H1 (cell line): ENCODE measurements at regions not wholly inside any gene's neighbourhood (a gene's known extent, or its start where the extent isn't known, plus 50 kb on each side); places are given as distances from the start of the nearest gene placed in this dataset.

ENCODE experiments used
- EP300 ChIP-seq, 2 experiments: IDR thresholded peaks; 1 replicate in 1 of 2; 2 replicates in 1 of 2; pipeline ENCODE4 v1.6.1; 2011 to 2012; ENCODE audit warnings: low read depth in 2 of 2, low read length in 2 of 2, mild to moderate bottlenecking in 2 of 2, borderline replicate concordance in 1 of 2, inconsistent platforms in 1 of 2, moderate library complexity in 1 of 2
- FOSL1 ChIP-seq: IDR thresholded peaks from 2 replicates; pipeline ENCODE4 v1.6.1; 2011; ENCODE audit warnings: mild to moderate bottlenecking, low read depth, low read length, moderate library complexity; ENCODE audit not compliant: insufficient read depth
- GTF2F1 ChIP-seq: IDR thresholded peaks from 2 replicates; pipeline ENCODE4 v1.6.1; 2012; ENCODE audit warnings: low read depth, low read length, improper control_type of control experiment, borderline replicate concordance
- JUND ChIP-seq: IDR thresholded peaks from 2 replicates; pipeline ENCODE4 v1.6.1; 2011; ENCODE audit warnings: mild to moderate bottlenecking, improper control_type of control experiment, low read length
- RAD21 ChIP-seq, 2 experiments: IDR thresholded peaks in 1 of 2; conservative IDR thresholded peaks in 1 of 2; 2 replicates each; pipeline ENCODE4 v1.6.1; 2011; ENCODE audit warnings: low read depth in 2 of 2, low read length in 2 of 2, improper control_type of control experiment in 1 of 2, inconsistent platforms in 1 of 2, mild to moderate bottlenecking in 1 of 2, moderate library complexity in 1 of 2
- TF ChIP-seq, protein P1 (sequence below): IDR thresholded peaks from 2 replicates; pipeline ENCODE4 v1.6.1; 2012; ENCODE audit warnings: low read length, inconsistent platforms
- TF ChIP-seq, protein P2 (sequence below), 3 experiments: IDR thresholded peaks; 1 replicate in 2 of 3; 2 replicates in 1 of 3; pipeline versions ENCODE4 v1.5.1 to v1.6.1; 2011; ENCODE audit warnings: low read length in 3 of 3, mild to moderate bottlenecking in 3 of 3, inconsistent platforms in 2 of 3, low read depth in 1 of 3, moderate library complexity in 1 of 3; ENCODE audit not compliant: insufficient read depth in 1 of 3; ENCODE audit errors: control extremely low read depth in 1 of 3
- TF ChIP-seq, protein P3 (sequence below): IDR thresholded peaks from 2 replicates; pipeline ENCODE4 v1.6.1; 2012; ENCODE audit warnings: inconsistent platforms

DNA sequence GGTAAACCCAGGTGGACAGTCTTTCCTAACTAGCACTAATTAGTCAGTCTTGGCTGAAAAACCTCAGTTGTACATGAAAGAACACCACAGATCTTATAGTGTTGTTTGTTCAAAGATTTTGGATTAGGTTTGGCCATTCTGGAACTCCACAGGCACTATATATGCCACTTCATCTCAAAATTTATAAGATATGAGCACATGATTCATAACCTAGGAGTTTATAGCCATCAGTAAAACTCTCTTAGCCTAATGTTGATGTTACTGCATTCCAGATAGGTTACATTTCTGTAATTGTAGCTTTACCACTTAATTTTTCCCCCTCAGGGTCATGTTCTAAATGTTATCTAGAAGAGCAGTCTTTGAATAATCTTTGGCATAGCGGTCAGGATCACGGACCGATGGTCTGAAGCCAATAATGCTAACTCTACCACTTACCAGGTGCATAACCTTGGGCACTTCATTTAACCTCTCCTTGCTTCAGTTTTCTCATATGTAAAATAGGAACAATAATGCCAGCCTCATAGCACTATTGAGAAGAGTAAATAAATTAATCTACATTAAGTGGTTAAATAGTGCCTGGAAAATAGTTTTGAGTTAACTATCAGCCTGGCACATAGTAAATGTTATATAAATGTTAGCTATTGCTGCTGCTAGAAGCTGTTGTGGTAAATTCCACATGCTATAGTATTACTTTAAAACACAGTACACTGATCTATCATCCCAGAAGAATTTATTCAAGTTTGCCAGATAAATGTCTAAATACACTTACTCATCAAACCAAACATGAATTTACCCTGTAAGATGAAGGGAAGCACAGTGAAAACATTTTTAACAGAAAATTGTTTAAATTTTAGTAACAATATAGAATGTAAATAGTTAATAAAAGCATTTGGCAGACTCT, 743.9 kb downstream of the NR2F1-AS1 start:
- no peak for TF ChIP-seq FOSL1
- no peak for TF ChIP-seq JUND
- TF ChIP-seq RAD21 (IDR thresholded peaks at IDR 0.05 in 1 of 2, conservative IDR thresholded peaks at IDR 0.05 in 1 of 2; ENCODE audit: low read depth in 2 of 2, low read length in 2 of 2), result no peak
- TF ChIP-seq EP300 (IDR thresholded peaks at IDR 0.05; ENCODE audit: borderline replicate concordance in 1 of 2, low read depth in 2 of 2, low read length in 2 of 2), result no peak
- TF ChIP-seq GTF2F1, result no peak
- TF ChIP-seq, protein P1, sequence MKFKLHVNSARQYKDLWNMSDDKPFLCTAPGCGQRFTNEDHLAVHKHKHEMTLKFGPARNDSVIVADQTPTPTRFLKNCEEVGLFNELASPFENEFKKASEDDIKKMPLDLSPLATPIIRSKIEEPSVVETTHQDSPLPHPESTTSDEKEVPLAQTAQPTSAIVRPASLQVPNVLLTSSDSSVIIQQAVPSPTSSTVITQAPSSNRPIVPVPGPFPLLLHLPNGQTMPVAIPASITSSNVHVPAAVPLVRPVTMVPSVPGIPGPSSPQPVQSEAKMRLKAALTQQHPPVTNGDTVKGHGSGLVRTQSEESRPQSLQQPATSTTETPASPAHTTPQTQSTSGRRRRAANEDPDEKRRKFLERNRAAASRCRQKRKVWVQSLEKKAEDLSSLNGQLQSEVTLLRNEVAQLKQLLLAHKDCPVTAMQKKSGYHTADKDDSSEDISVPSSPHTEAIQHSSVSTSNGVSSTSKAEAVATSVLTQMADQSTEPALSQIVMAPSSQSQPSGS, result no peak
- TF ChIP-seq, protein P2, sequence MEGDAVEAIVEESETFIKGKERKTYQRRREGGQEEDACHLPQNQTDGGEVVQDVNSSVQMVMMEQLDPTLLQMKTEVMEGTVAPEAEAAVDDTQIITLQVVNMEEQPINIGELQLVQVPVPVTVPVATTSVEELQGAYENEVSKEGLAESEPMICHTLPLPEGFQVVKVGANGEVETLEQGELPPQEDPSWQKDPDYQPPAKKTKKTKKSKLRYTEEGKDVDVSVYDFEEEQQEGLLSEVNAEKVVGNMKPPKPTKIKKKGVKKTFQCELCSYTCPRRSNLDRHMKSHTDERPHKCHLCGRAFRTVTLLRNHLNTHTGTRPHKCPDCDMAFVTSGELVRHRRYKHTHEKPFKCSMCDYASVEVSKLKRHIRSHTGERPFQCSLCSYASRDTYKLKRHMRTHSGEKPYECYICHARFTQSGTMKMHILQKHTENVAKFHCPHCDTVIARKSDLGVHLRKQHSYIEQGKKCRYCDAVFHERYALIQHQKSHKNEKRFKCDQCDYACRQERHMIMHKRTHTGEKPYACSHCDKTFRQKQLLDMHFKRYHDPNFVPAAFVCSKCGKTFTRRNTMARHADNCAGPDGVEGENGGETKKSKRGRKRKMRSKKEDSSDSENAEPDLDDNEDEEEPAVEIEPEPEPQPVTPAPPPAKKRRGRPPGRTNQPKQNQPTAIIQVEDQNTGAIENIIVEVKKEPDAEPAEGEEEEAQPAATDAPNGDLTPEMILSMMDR (IDR thresholded peaks at IDR 0.05; ENCODE audit: control extremely low read depth in 1 of 3, insufficient read depth in 1 of 3, low read depth in 1 of 3, low read length in 3 of 3), result no peak
- TF ChIP-seq, protein P3, sequence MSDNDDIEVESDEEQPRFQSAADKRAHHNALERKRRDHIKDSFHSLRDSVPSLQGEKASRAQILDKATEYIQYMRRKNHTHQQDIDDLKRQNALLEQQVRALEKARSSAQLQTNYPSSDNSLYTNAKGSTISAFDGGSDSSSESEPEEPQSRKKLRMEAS, result no peak
